Mesothelial cell of epicardium (in vitro differentiated cells): ENCODE measurements at regions not wholly inside any gene's neighbourhood (a gene's known extent, or its start where the extent isn't known, plus 50 kb on each side); places are given as distances from the start of the nearest gene placed in this dataset.

Experiments
- DNase-seq, 2 experiments: peaks; one replicate each; pipeline ENCODE4 v3.0.0; 2021; ENCODE audit warnings: low spot score in 2 of 2; ENCODE audit not compliant: unreplicated experiment in 2 of 2
- H3K27ac Mint-ChIP-seq: 2 replicates; pipeline ENCODE4 v1.8.0; 2021; ENCODE audit warnings: mixed read lengths
- H3K27me3 Mint-ChIP-seq: 2 replicates; pipeline ENCODE4 v1.8.0; 2021; ENCODE audit warnings: low read depth, mixed read lengths
- H3K36me3 Mint-ChIP-seq: 2 replicates; pipeline ENCODE4 v1.8.0; 2021; ENCODE audit warnings: mixed read lengths
- H3K4me1 Mint-ChIP-seq: 2 replicates; pipeline ENCODE4 v1.8.0; 2021; ENCODE audit warnings: mixed read lengths
- H3K4me3 Mint-ChIP-seq: 2 replicates; pipeline ENCODE4 v1.8.0; 2021; ENCODE audit warnings: mild to moderate bottlenecking, moderate library complexity, mixed read lengths
- H3K9me3 Mint-ChIP-seq: 2 replicates; pipeline ENCODE4 v1.8.0; 2021; ENCODE audit warnings: mixed read lengths
- TF ChIP-seq, protein P1 (sequence below): fragments of 200-600 bp; sonication (generic); IDR thresholded peaks from one replicate; pipeline ENCODE4 v1.5.0; 2021; ENCODE audit warnings: antibody characterized with exemption; ENCODE audit not compliant: unreplicated experiment

DNA sequence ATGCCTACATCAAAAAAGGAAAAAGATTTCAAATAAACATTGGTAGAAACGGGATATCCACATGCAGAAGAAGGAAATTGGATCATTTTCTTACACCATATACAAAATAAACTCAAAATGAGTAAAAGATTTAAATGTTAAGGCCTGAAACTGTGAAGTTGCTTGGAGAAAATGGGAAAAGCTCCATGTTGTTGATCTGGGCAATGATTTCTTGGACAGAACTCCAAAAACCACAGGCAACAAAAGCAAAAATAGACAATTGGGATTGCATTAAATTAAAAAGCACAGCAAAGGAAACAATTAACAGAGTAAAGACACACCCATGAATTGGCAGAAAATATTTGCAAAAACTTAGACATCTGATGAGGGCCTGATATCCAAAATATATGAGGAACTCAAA is 105.2 kb upstream of the APP start:
- Mint-ChIP-seq H3K4me3 (no peak overlapping the region), H3K36me3 (peaks cover 17% of the 10 kb centered on the region), H3K27ac (no peak overlapping the region), H3K9me3 (peaks cover 64% of the 10 kb centered on the region), H3K4me1 (peaks cover 4% of the 10 kb centered on the region), H3K27me3 (no peaks in the 10 kb centered on the region)
- TF ChIP-seq, protein P1, sequence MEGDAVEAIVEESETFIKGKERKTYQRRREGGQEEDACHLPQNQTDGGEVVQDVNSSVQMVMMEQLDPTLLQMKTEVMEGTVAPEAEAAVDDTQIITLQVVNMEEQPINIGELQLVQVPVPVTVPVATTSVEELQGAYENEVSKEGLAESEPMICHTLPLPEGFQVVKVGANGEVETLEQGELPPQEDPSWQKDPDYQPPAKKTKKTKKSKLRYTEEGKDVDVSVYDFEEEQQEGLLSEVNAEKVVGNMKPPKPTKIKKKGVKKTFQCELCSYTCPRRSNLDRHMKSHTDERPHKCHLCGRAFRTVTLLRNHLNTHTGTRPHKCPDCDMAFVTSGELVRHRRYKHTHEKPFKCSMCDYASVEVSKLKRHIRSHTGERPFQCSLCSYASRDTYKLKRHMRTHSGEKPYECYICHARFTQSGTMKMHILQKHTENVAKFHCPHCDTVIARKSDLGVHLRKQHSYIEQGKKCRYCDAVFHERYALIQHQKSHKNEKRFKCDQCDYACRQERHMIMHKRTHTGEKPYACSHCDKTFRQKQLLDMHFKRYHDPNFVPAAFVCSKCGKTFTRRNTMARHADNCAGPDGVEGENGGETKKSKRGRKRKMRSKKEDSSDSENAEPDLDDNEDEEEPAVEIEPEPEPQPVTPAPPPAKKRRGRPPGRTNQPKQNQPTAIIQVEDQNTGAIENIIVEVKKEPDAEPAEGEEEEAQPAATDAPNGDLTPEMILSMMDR, result no peak
- no peak for DNase-seq

DNA sequence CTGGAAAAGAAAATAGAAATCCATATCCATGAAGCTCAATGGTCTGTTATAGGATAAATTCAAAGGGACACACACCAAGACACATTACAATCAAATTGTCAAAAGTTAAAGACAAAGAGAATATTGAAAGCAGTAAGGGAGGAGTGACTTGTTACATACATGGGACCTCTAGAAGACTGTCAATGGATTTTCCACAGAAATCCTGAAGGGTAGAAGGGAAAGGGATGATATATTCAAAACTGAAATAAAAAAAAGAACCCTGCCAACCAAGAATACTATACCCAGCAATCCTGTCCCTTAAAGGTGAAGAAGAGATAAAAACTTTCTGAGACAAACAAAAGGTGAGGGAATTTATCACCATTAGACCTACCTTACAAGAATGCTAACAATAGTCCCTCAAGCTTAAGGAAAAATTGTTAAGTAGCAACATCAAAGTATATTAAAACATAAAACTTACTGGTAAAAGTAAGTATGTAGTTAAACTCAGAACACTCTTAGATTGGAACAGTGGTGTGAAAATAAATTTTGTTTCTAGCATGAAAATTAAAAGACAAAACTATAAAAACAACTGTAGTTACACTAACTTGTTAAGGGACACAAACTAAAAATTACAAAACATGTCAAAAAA is 103.2 kb upstream of the APP start:
- Mint-ChIP-seq H3K27ac (no peak overlapping the region), H3K4me3 (no peak overlapping the region), H3K36me3 (peaks cover 17% of the 10 kb centered on the region), H3K9me3 (peaks cover 67% of the 10 kb centered on the region), H3K27me3 (no peaks in the 10 kb centered on the region), H3K4me1 (no peaks in the 10 kb centered on the region)
- TF ChIP-seq, protein P1, result no peak
- no peak for DNase-seq

GRCh38 chr21:26267389-26267788 is 96.8 kb upstream of the APP start:
- peaks cover 15% of the 10 kb centered on the region for H3K4me1 Mint-ChIP-seq
- no peaks in the 10 kb centered on the region for H3K36me3 Mint-ChIP-seq
- H3K9me3 Mint-ChIP-seq, result peaks cover 21% of the 10 kb centered on the region
- no peak overlapping the region for H3K4me3 Mint-ChIP-seq
- no peak overlapping the region for H3K27ac Mint-ChIP-seq
- TF ChIP-seq, protein P1, result no peak
- no peaks in the 10 kb centered on the region for H3K27me3 Mint-ChIP-seq
- no peak for DNase-seq

GRCh38 chr21:26246073-26246472 is 75.5 kb upstream of the APP start:
- no peaks in the 10 kb centered on the region for H3K27me3 Mint-ChIP-seq
- no peak overlapping the region for H3K4me3 Mint-ChIP-seq
- TF ChIP-seq, protein P1, result no peak
- no peak overlapping the region for H3K27ac Mint-ChIP-seq
- no peak for DNase-seq
- no peaks in the 10 kb centered on the region for H3K4me1 Mint-ChIP-seq
- no peaks in the 10 kb centered on the region for H3K9me3 Mint-ChIP-seq
- no peaks in the 10 kb centered on the region for H3K36me3 Mint-ChIP-seq

DNA sequence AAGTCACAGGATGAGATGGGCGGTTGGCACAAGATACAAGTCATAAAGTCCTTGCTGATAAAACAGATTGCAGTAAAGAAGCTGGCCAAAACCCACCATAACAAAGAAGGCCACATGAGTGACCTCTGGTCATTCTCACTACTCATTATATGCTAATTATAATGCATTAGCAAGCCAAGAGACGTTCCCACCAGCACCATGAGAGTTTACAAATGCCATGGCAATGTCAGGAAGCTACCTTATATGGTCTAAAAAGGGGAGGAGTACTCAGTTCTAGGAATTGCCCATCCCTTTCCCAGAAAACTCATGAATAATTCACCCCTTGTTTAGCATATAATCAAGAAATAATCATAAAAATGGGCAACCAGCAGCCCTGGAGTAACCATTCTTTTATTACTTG is 74.9 kb upstream of the APP start:
- Mint-ChIP-seq H3K4me1 (no peaks in the 10 kb centered on the region), H3K27me3 (no peaks in the 10 kb centered on the region), H3K9me3 (no peaks in the 10 kb centered on the region), H3K4me3 (no peak overlapping the region), H3K36me3 (no peaks in the 10 kb centered on the region), H3K27ac (no peak overlapping the region)
- TF ChIP-seq, protein P1, result no peak
- no peak for DNase-seq

DNA sequence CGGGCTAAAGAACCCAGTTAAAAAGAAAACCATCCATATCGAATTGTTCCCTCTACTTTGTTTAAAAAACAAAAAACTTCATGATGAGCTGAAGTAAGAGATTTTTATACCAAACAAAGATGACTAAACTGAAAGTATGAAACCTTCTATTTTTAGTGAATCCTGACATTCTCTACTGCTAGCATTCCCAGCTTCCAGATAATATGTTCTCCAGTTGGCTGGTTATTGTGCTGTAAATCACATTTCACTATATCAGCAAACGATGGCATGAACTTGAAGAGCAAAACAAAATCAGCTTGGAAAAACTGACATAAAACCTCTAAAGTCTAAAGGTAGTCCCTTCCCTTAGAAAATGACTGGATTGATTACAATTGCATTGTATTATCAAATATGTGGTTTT is 68.1 kb upstream of the APP start:
- DNase-seq, result no peak
- TF ChIP-seq, protein P1, result no peak
- H3K4me1 Mint-ChIP-seq, result no peaks in the 10 kb centered on the region
- H3K27me3 Mint-ChIP-seq, result no peaks in the 10 kb centered on the region
- H3K36me3 Mint-ChIP-seq, result no peaks in the 10 kb centered on the region
- H3K27ac Mint-ChIP-seq, result no peak overlapping the region
- no peaks in the 10 kb centered on the region for H3K9me3 Mint-ChIP-seq
- no peak overlapping the region for H3K4me3 Mint-ChIP-seq
